Thoracic aorta (tissue), 2 donors: ENCODE measurements at regions not wholly inside any gene's neighbourhood (a gene's known extent, or its start where the extent isn't known, plus 50 kb on each side); places are given as distances from the start of the nearest gene placed in this dataset.

Experiments
- ATAC-seq: fragments of 150-250 bp; one replicate; pipeline ENCODE4 v1.8.0; 2017; ENCODE audit warnings: low read depth; ENCODE audit not compliant: insufficient number of reproducible peaks, low FRiP score
- DNase-seq: peaks from one replicate; pipeline ENCODE4 v3.0.0-alpha.2; 2020; ENCODE audit warnings: low spot score
- H3K27ac ChIP-seq, 2 donors: fragments of 200-600 bp; sonication (generic); 1 replicate in 1 of 2; 2 replicates in 1 of 2; pipeline ENCODE4 v1.5.1; 2016; ENCODE audit warnings: mild to moderate bottlenecking in 2 of 2, moderate library complexity in 2 of 2
- H3K27me3 ChIP-seq: fragments of 200-600 bp; sonication (generic); replicated peaks from 2 replicates; pipeline ENCODE4 v1.6.0; 2016; ENCODE audit warnings: mild to moderate bottlenecking; ENCODE audit not compliant: insufficient read depth
- H3K36me3 ChIP-seq: fragments of 200-600 bp; sonication (generic); one replicate; pipeline ENCODE4 v1.5.1; 2016
- H3K4me1 ChIP-seq, 2 donors: fragments of 200-600 bp; sonication (generic); 1 replicate in 1 of 2; 2 replicates in 1 of 2; pipeline versions ENCODE4 v1.5.1 to v1.6.0; 2016; ENCODE audit warnings: low read depth in 2 of 2, mild to moderate bottlenecking in 1 of 2; ENCODE audit not compliant: control insufficient read depth in 1 of 2
- H3K4me3 ChIP-seq: fragments of 200-600 bp; sonication (generic); 2 replicates; pipeline ENCODE4 v1.5.1; 2016; ENCODE audit warnings: mild to moderate bottlenecking
- H3K9me3 ChIP-seq: fragments of 200-600 bp; sonication (generic); 2 replicates; pipeline ENCODE4 v1.5.1; 2016
- TF ChIP-seq, protein P1 (sequence below): fragments of 200-600 bp; sonication (generic); IDR thresholded peaks from one replicate; pipeline ENCODE4 v1.5.1; 2019; ENCODE audit warnings: antibody characterized with exemption

DNA sequence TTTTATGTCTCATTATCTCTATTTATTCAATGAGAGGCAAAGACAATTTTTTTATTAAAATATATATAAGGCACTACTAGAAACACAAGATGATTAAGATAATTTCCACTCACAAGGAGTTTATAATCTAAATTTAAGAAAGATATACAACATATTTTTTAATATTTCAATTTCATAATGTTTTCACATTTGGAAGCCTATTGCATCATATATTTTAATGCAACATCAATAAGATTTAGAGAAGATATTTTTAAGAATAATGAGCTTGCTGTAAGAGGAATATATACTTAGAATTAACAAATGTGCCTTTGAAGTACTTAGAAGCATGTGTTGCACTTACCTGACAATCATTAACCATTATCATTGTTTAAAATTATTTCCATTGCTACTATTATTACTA, 597.7 kb upstream of the BTBD3 start:
- ATAC-seq (no peak), DNase-seq (no peak)
- Histone ChIP-seq H3K4me3 (no peak overlapping the region), H3K27me3 (no peaks in the 10 kb centered on the region), H3K4me1 (no peaks in the 10 kb centered on the region), H3K27ac (no peak overlapping the region), H3K36me3 (no peaks in the 10 kb centered on the region), H3K9me3 (peaks cover 4% of the 10 kb centered on the region)
- TF ChIP-seq, protein P1, sequence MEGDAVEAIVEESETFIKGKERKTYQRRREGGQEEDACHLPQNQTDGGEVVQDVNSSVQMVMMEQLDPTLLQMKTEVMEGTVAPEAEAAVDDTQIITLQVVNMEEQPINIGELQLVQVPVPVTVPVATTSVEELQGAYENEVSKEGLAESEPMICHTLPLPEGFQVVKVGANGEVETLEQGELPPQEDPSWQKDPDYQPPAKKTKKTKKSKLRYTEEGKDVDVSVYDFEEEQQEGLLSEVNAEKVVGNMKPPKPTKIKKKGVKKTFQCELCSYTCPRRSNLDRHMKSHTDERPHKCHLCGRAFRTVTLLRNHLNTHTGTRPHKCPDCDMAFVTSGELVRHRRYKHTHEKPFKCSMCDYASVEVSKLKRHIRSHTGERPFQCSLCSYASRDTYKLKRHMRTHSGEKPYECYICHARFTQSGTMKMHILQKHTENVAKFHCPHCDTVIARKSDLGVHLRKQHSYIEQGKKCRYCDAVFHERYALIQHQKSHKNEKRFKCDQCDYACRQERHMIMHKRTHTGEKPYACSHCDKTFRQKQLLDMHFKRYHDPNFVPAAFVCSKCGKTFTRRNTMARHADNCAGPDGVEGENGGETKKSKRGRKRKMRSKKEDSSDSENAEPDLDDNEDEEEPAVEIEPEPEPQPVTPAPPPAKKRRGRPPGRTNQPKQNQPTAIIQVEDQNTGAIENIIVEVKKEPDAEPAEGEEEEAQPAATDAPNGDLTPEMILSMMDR: no peak

DNA sequence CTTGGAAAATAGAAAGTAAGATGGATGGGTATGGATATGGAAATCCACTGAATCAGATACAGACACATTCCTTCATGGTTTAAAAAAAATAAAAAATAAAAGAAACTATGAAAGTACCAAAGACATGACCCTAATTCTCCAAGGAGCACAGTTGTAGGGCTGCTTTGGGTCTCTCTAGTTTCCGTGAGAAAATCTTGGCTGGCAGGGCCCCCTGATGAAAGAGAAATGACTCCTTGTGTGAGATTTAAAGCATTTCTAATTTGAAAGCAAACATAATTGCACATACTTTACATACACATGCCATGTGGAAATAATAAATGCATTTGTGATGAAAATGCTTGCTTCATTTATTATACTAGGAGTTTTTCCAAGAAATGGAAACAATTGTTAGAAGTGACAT, 593.9 kb upstream of the BTBD3 start:
- H3K4me3 ChIP-seq: no peak overlapping the region
- DNase-seq (no peak), ATAC-seq (no peak)
- H3K4me1 ChIP-seq: no peaks in the 10 kb centered on the region
- TF ChIP-seq, protein P1: no peak
- peaks cover 4% of the 10 kb centered on the region for H3K9me3 ChIP-seq
- H3K36me3 ChIP-seq: no peaks in the 10 kb centered on the region
- H3K27ac ChIP-seq: no peak overlapping the region
- H3K27me3 ChIP-seq: no peaks in the 10 kb centered on the region

DNA sequence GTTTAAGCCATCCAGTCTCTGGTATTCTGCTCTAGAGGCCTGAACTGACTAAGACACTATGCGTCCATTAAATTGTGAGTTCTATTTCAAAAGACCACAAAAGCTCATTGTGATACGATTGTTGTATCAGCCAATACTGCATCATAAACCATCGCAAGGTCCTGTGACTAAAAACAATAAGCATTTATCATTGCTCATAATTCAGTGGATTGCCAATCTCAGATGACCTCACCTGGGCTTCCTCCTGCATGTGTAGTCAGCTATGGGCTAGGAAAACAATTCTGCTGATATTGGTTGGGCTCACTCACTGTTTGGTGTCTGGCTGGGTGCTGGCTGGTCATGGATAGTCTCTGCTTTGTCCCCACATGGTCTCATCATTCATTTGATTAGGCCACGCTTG, 592.7 kb upstream of the BTBD3 start:
- DNase-seq: no peak
- no peaks in the 10 kb centered on the region for H3K4me1 ChIP-seq
- no peak overlapping the region for H3K27ac ChIP-seq
- TF ChIP-seq, protein P1: no peak
- no peak overlapping the region for H3K4me3 ChIP-seq
- no peaks in the 10 kb centered on the region for H3K27me3 ChIP-seq
- ATAC-seq: no peak
- H3K9me3 ChIP-seq: peaks cover 4% of the 10 kb centered on the region
- H3K36me3 ChIP-seq: no peaks in the 10 kb centered on the region

DNA sequence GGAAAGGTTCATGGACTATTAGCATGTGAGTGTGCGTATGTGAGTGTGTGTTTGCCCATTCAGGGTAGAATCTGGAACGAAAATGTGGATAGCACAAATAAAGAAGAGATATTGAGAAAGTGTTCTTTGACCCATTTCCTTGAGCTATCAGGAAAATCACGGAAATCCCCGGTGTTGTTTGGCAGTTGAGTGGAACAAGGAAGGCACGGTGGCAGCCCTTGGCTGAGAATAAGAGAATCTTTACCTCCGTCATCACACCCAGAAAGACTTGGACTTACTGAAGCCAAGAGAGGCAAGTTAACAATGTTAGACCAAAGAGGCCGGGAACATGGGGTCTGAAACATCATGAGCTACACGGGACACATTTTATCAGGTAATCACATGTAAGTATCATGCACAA, 588.9 kb upstream of the BTBD3 start:
- DNase-seq (no peak), ATAC-seq (no peak)
- Histone ChIP-seq H3K27ac (no peak overlapping the region), H3K4me3 (no peak overlapping the region), H3K27me3 (no peaks in the 10 kb centered on the region), H3K36me3 (no peaks in the 10 kb centered on the region), H3K9me3 (no peaks in the 10 kb centered on the region), H3K4me1 (no peaks in the 10 kb centered on the region)
- TF ChIP-seq, protein P1: no peak

DNA sequence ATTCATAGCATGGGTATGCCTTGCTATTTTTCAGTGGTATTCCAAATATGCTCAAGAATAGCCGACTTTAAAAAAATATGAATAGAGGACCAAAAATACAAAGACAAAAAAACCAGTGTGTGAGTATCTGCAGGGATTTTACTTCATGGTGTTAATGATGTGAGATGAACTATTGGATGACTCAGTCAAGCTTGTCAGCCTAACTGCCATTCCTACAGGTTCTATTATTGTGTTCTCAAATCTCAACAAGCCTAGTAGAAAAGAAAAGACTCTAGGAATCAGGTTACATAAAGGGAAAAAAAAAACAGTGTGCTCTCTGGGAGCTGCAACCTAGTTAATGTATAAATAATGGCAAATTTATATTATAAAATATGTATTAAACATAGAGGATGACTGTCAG, 588.4 kb upstream of the BTBD3 start:
- no peaks in the 10 kb centered on the region for H3K27me3 ChIP-seq
- DNase-seq: no peak
- ATAC-seq: no peak
- H3K9me3 ChIP-seq: no peaks in the 10 kb centered on the region
- no peaks in the 10 kb centered on the region for H3K36me3 ChIP-seq
- no peak overlapping the region for H3K4me3 ChIP-seq
- TF ChIP-seq, protein P1: no peak
- H3K27ac ChIP-seq: no peak overlapping the region
- no peaks in the 10 kb centered on the region for H3K4me1 ChIP-seq
